Chondrocyte (in vitro differentiated cells): ENCODE measurements at regions not wholly inside any gene's neighbourhood (a gene's known extent, or its start where the extent isn't known, plus 50 kb on each side); places are given as distances from the start of the nearest gene placed in this dataset. TPM values are rescaled to one million over a fixed set of nuclear protein-coding genes. Genes with fewer than 3 reads are reported as not detected.

ENCODE experiments used
- DNase-seq: peaks from one replicate; pipeline ENCODE4 v3.0.0; 2021; ENCODE audit warnings: mixed read lengths, low spot score
- H3K27ac Mint-ChIP-seq: one replicate; pipeline ENCODE4 v1.8.0; 2021; ENCODE audit warnings: mild to moderate bottlenecking, moderate library complexity, mixed read lengths; ENCODE audit not compliant: unreplicated experiment
- H3K27me3 Mint-ChIP-seq: 2 replicates; pipeline ENCODE4 v1.8.0; 2021; ENCODE audit warnings: low read depth, mixed read lengths
- H3K36me3 Mint-ChIP-seq: 2 replicates; pipeline ENCODE4 v1.8.0; 2021; ENCODE audit warnings: low read depth, mixed read lengths
- H3K4me1 Mint-ChIP-seq: 2 replicates; pipeline ENCODE4 v1.8.0; 2021; ENCODE audit warnings: low read depth, mild to moderate bottlenecking, mixed read lengths
- H3K4me3 Mint-ChIP-seq: one replicate; pipeline ENCODE4 v1.8.0; 2021; ENCODE audit warnings: mild to moderate bottlenecking, moderate library complexity, mixed read lengths; ENCODE audit not compliant: unreplicated experiment
- H3K9me3 Mint-ChIP-seq: 2 replicates; pipeline ENCODE4 v1.8.0; 2021; ENCODE audit warnings: low read depth, mixed read lengths
- microRNA-seq: library from miRNA; unstranded; fragments of <30 nt; microRNA quantifications from one replicate; pipeline ENCODE4 v1.2.0, GENCODE V29; 2020; ENCODE audit warnings: borderline number of aligned reads
- TF ChIP-seq, protein P1 (sequence below): fragments of 200-600 bp; sonication (generic); IDR thresholded peaks from 2 replicates; pipeline ENCODE4 v1.5.0; 2021; ENCODE audit warnings: antibody characterized with exemption, mild to moderate bottlenecking, moderate library complexity

DNA sequence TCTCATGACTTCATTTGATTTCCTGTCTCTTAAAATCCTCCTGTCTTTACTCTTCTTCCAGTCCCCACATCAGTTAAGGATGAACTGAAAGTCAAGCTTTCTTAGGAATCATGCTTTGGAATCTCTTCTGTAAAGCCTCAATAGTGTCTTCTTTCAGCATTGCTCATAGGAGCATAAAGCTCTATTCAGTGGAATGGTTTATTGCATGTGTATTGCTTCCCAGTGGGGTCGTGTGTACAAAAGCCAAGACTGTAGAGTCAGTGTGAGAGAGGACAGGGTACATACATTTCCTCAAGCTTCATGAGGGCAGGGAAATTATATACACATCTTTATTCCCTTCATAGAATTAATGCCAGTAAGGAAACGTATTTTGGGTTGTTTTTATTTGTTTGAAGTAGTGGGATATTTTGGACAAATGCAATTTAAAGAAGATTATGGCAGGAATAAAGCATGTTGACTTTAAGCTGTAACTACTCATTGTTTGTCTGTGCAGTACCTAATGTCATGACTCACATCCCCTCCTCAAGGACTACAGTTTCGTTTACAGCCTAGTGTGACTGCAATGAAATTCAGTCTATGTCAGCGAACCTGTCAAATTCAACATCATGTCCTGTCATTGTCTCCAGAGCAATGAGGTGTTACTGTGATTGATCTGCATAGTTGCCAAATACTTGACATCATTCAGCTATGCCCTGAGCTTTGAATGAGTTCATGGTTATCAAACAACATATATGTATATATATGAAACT, 2164.2 kb downstream of the NCAM2 start:
- no peak overlapping the region for H3K4me3 Mint-ChIP-seq
- no peaks in the 10 kb centered on the region for H3K36me3 Mint-ChIP-seq
- H3K4me1 Mint-ChIP-seq: no peaks in the 10 kb centered on the region
- TF ChIP-seq, protein P1, sequence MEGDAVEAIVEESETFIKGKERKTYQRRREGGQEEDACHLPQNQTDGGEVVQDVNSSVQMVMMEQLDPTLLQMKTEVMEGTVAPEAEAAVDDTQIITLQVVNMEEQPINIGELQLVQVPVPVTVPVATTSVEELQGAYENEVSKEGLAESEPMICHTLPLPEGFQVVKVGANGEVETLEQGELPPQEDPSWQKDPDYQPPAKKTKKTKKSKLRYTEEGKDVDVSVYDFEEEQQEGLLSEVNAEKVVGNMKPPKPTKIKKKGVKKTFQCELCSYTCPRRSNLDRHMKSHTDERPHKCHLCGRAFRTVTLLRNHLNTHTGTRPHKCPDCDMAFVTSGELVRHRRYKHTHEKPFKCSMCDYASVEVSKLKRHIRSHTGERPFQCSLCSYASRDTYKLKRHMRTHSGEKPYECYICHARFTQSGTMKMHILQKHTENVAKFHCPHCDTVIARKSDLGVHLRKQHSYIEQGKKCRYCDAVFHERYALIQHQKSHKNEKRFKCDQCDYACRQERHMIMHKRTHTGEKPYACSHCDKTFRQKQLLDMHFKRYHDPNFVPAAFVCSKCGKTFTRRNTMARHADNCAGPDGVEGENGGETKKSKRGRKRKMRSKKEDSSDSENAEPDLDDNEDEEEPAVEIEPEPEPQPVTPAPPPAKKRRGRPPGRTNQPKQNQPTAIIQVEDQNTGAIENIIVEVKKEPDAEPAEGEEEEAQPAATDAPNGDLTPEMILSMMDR: no peak
- H3K27me3 Mint-ChIP-seq: no peaks in the 10 kb centered on the region
- no peak overlapping the region for H3K27ac Mint-ChIP-seq
- H3K9me3 Mint-ChIP-seq: peaks cover 19% of the 10 kb centered on the region
- DNase-seq: no peak

Small RNA genes in the stretch of these regions (microRNA-seq; reads per million reads assigned to microRNA genes)
- gene MIR6130: not detected
